Aorta (tissue), 5 donors: ENCODE measurements at regions not wholly inside any gene's neighbourhood (a gene's known extent, or its start where the extent isn't known, plus 50 kb on each side); places are given as distances from the start of the nearest gene placed in this dataset.

Experiments used
- ATAC-seq: fragments of 200-7000 bp; cut with Tn5 transposase; one replicate; pipeline ENCODE4 v1.9.1; 2022; ENCODE audit warnings: moderate library complexity; ENCODE audit not compliant: low FRiP score
- DNase-seq, 2 donors: peaks; one replicate each; pipeline ENCODE4 v3.0.0-alpha.2; 2020
- H3K27ac ChIP-seq, 2 donors: one replicate each; pipeline ENCODE4 v1.5.1; 2013; ENCODE audit warnings: low read length in 2 of 2, mild to moderate bottlenecking in 2 of 2, moderate library complexity in 2 of 2, control low read depth in 1 of 2, inconsistent platforms in 1 of 2, low read depth in 1 of 2
- H3K27me3 ChIP-seq, 2 donors: one replicate each; pipeline ENCODE4 v1.6.1; 2013; ENCODE audit warnings: control low read depth in 1 of 2, low read length in 1 of 2, mild to moderate bottlenecking in 1 of 2, moderate library complexity in 1 of 2; ENCODE audit not compliant: insufficient read depth in 2 of 2, control insufficient read depth in 1 of 2
- H3K36me3 ChIP-seq, 2 donors: one replicate each; pipeline ENCODE4 v1.6.1; 2013; ENCODE audit warnings: control low read depth in 1 of 2, low read length in 1 of 2, mild to moderate bottlenecking in 1 of 2; ENCODE audit not compliant: insufficient read depth in 2 of 2, control insufficient read depth in 1 of 2
- H3K4me1 ChIP-seq, 2 donors: one replicate each; pipeline ENCODE4 v1.6.1; 2013; ENCODE audit warnings: low read length in 2 of 2, control low read depth in 1 of 2, mild to moderate bottlenecking in 1 of 2, moderate library complexity in 1 of 2; ENCODE audit not compliant: insufficient read depth in 2 of 2, control insufficient read depth in 1 of 2
- H3K4me3 ChIP-seq, 2 donors: one replicate each; pipeline ENCODE4 v1.5.1; 2013; ENCODE audit warnings: low read length in 2 of 2, control low read depth in 1 of 2, mild to moderate bottlenecking in 1 of 2
- H3K9me3 ChIP-seq: one replicate; pipeline ENCODE4 v1.6.1; 2013; ENCODE audit warnings: mild to moderate bottlenecking, low read length; ENCODE audit not compliant: control insufficient read depth
- WGBS, 2 donors: extraction: QIAGEN DNeasy Blood & Tissue Kit; methylation state at CpG; one replicate each; pipeline ENCODE4 v1.1.7; 2013; 5-methylcytosine and 5-hydroxymethylcytosine counted together
- intact Hi-C, 2 donors: fragments of 100-400 bp; cut with DNase I; formaldehyde crosslinking; loops; one replicate each; pipeline versions ENCODE4 v1.14.2 to v1.15.0; 2022
- donor health status: healthy with polysubstance abuse.
- donor health status: Bipolar disorder and iron deficiency.
- donor health status: DM: no; HTN: no; CAD: no.
- donor health status: DM: no; HTN: no; CAD: no.
- donor health status: DM: yes; HTN: yes; CAD: no.

- H3K9me3 ChIP-seq = no peaks in the 10 kb centered on the region
- H3K4me1 ChIP-seq = no peaks in the 10 kb centered on the region
- intact Hi-C loops = no loop called here
- no peaks in the 10 kb centered on the region for H3K36me3 ChIP-seq
- ATAC-seq = no peak
- no peak overlapping the region for H3K27ac ChIP-seq
- H3K27me3 ChIP-seq = no peaks in the 10 kb centered on the region
- no peak for DNase-seq
- WGBS, 2 donors = 61 to 64% methylated on average over 5 of the region's 5 CpGs
- H3K4me3 ChIP-seq = no peak overlapping the region
Measured at GRCh38 chr5:23026252-23027170, 173.4 kb upstream of the CDH12 start.

GRCh38 chr5:23025629-23026233 lies 172.6 kb upstream of the CDH12 start:
- DNase-seq (no peak), ATAC-seq (no peak)
- H3K27ac ChIP-seq = no peak overlapping the region

DNA sequence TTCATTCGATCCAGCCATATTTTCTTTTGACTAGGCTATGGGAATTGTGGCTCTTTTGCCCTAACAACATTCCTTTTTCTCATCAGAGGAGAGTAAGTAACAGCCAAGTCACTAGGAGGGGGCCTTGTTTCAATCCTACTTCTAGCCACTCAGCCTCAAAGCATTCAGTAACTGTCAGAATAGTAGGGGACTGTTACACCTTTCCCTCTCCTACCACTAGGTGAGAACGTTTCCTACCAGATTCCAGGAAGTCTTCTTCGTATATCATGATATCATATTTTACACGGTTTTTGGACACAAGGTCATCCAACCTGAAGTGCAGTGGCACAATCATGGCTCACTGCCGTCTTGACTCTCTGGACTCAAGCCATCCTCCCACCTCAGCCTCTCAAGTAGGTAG lies 171.3 kb upstream of the CDH12 start:
- 70 to 77% methylated on average over 5 of the region's 5 CpGs for WGBS, 2 donors
- H3K27ac ChIP-seq = no peak overlapping the region
- DNase-seq (no peak), ATAC-seq (no peak)
- no peaks in the 10 kb centered on the region for H3K9me3 ChIP-seq
- intact Hi-C loops = no loop called here
- H3K27me3 ChIP-seq = no peaks in the 10 kb centered on the region
- H3K4me3 ChIP-seq = no peak overlapping the region
- no peaks in the 10 kb centered on the region for H3K36me3 ChIP-seq
- H3K4me1 ChIP-seq = no peaks in the 10 kb centered on the region

More at GRCh38 chr5:23025629-23026233, 172.6 kb upstream of the CDH12 start:
- Histone ChIP-seq H3K4me1 (no peaks in the 10 kb centered on the region), H3K27me3 (no peaks in the 10 kb centered on the region), H3K4me3 (no peak overlapping the region), H3K36me3 (no peaks in the 10 kb centered on the region), H3K9me3 (no peaks in the 10 kb centered on the region)
- WGBS, 2 donors = 77 to 86% methylated on average over 1 of the region's 1 CpG
- intact Hi-C loops = no loop called here

GRCh38 chr5:23014825-23015224 lies 161.7 kb upstream of the CDH12 start:
- Histone ChIP-seq H3K36me3 (no peaks in the 10 kb centered on the region), H3K27ac (no peak overlapping the region), H3K4me3 (no peak overlapping the region), H3K9me3 (no peaks in the 10 kb centered on the region), H3K4me1 (no peaks in the 10 kb centered on the region), H3K27me3 (no peaks in the 10 kb centered on the region)
- ATAC-seq (no peak), DNase-seq (no peak)
- intact Hi-C loops = no loop called here
- WGBS, 2 donors = 56 to 63% methylated on average over 4 of the region's 4 CpGs

DNA sequence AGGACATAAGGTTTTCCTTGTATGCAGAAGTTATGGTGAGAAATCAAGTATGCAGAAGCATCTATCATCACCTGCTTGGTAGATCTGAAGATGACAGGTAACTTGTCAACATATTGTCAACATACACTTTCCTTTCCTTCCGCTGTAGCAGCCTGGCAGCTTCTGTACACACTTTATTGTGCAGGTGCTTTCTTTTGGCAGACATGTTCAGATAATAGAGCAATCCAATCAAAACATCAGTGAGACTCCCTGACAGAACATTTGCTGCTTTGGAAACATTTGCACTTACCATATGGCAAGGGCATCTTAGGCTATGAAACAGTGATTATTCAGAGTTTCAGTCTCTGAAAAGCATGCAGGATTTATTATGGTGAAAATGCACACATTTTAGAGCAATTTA lies 161.1 kb upstream of the CDH12 start:
- DNase-seq (no peak), ATAC-seq (no peak)
- Histone ChIP-seq H3K4me1 (no peaks in the 10 kb centered on the region), H3K4me3 (no peak overlapping the region), H3K36me3 (no peaks in the 10 kb centered on the region), H3K9me3 (no peaks in the 10 kb centered on the region), H3K27ac (no peak overlapping the region), H3K27me3 (no peaks in the 10 kb centered on the region)
- intact Hi-C loops = no loop called here
- 67 to 73% methylated on average over 1 of the region's 1 CpG for WGBS, 2 donors

DNA sequence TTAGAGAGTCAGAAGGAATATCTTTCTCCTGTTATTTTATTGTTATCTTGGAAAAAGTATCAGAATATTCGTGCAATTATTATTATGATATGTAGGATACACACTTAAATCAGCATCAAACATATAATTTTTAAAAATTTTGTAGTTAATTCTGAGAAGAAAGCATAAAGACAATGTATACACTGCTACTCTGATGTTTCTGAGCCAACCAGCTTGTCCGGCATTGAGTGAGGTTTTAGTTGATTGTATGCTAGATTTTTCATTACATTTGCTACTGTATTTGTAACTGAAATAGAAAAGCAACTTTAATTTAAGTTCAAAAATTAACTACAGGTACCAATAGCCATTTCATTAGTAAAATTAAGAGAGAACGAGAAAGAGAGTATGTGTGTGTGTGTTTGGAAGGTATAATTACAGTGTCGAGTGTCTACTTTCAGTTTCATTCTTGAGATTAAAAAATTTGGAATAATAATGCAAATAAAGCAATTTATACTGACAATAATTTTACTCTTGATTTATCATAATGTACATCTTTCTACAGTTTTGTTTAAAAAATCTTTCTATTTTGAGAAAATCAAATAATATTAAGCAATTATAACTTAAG lies 160.4 kb upstream of the CDH12 start:
- H3K27me3 ChIP-seq = no peaks in the 10 kb centered on the region
- no peak for DNase-seq
- no peak for ATAC-seq
- WGBS, 2 donors = 66 to 69% methylated on average over 4 of the region's 4 CpGs
- no peaks in the 10 kb centered on the region for H3K36me3 ChIP-seq
- H3K4me3 ChIP-seq = no peak overlapping the region
- intact Hi-C loops = no loop called here
- H3K9me3 ChIP-seq = no peaks in the 10 kb centered on the region
- no peak overlapping the region for H3K27ac ChIP-seq
- H3K4me1 ChIP-seq = no peaks in the 10 kb centered on the region

DNA sequence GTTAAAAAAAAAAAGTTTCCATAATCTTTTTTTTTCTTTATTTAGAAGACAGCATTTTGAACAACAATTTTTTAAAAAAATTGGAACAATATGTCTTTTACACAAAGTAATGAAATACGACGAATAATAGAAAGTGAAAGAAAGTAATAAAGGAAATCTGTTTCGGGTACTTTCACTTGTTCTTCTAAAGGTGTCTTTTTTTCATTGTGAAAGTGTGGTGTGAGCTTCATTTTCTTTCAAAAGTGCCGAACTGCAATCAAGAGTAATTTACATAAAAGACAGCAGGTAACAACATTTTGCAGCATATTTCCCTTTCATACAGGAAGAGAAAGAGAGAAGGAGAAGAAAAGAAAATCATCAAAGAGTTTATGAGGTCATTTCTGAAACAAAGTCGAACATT lies 159.7 kb upstream of the CDH12 start:
- intact Hi-C loops = no loop called here
- H3K27me3 ChIP-seq = no peaks in the 10 kb centered on the region
- H3K4me3 ChIP-seq = no peak overlapping the region
- ATAC-seq (no peak), DNase-seq (no peak)
- no peak overlapping the region for H3K27ac ChIP-seq
- H3K36me3 ChIP-seq = no peaks in the 10 kb centered on the region
- H3K4me1 ChIP-seq = no peaks in the 10 kb centered on the region
- H3K9me3 ChIP-seq = no peaks in the 10 kb centered on the region
- 77 to 82% methylated on average over 5 of the region's 5 CpGs for WGBS, 2 donors

DNA sequence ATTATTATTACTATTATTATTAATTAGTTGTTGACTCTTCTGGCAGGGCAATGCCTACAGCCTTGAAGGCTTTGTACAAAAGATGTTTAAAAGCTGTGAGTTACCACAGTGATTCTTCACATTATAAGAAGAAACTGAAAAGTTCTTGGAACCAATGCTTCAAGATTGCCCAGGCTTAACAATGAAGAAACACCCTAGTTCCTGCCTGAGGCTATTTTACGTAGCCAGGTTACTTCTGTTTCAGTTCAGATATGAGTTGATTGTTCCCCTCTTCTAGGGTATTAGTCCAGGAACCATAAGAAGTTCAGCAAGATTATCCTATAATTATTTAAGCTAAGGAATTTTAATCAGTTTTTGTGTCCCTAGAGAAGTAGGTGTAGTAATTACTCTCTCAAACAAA lies 154.6 kb upstream of the CDH12 start:
- intact Hi-C loops = no loop called here
- Histone ChIP-seq H3K4me1 (no peaks in the 10 kb centered on the region), H3K27ac (no peak overlapping the region), H3K4me3 (no peak overlapping the region), H3K9me3 (no peaks in the 10 kb centered on the region), H3K36me3 (no peaks in the 10 kb centered on the region), H3K27me3 (no peaks in the 10 kb centered on the region)
- WGBS, 2 donors = 77 to 83% methylated on average over 1 of the region's 1 CpG
- ATAC-seq (no peak), DNase-seq (no peak)

- no peak for ATAC-seq
- H3K4me1 ChIP-seq = no peaks in the 10 kb centered on the region
- no peaks in the 10 kb centered on the region for H3K9me3 ChIP-seq
- intact Hi-C loops = no loop called here
- DNase-seq = no peak
- no peaks in the 10 kb centered on the region for H3K36me3 ChIP-seq
- no peak overlapping the region for H3K27ac ChIP-seq
- H3K4me3 ChIP-seq = no peak overlapping the region
- H3K27me3 ChIP-seq = no peaks in the 10 kb centered on the region
- WGBS, 2 donors = 59 to 67% methylated on average over 1 of the region's 1 CpG
Measured at GRCh38 chr5:23007236-23007635, 154.1 kb upstream of the CDH12 start.
